Neural progenitor cell (in vitro differentiated cells): ENCODE measurements at regions not wholly inside any gene's neighbourhood (a gene's known extent, or its start where the extent isn't known, plus 50 kb on each side); places are given as distances from the start of the nearest gene placed in this dataset.

Source experiments
- DNase-seq: peaks from one replicate; pipeline ENCODE4 v3.0.0-alpha.2; 2016; ENCODE audit warnings: low spot score
- H2AFZ ChIP-seq: fragments of 200-600 bp; sonication (generic); replicated peaks from 2 replicates; pipeline ENCODE4 v1.6.1; 2016; ENCODE audit warnings: antibody characterized with exemption
- H3F3A ChIP-seq: fragments of 200-600 bp; sonication (generic); 2 replicates; pipeline ENCODE4 v1.6.1; 2016; ENCODE audit warnings: antibody characterized with exemption, low read depth
- H3K27ac ChIP-seq: fragments of 200-600 bp; sonication (generic); 2 replicates; pipeline ENCODE4 v1.5.1; 2016; ENCODE audit warnings: mild to moderate bottlenecking
- H3K27me3 ChIP-seq: fragments of 200-600 bp; sonication (generic); 2 replicates; pipeline ENCODE4 v1.6.1; 2016; ENCODE audit warnings: mild to moderate bottlenecking, moderate library complexity
- H3K36me3 ChIP-seq: fragments of 200-600 bp; sonication (generic); 2 replicates; pipeline ENCODE4 v1.5.1; 2016
- H3K4me1 ChIP-seq: fragments of 200-600 bp; sonication (generic); 2 replicates; pipeline ENCODE4 v1.6.1; 2016; ENCODE audit warnings: mixed run types
- H3K4me2 ChIP-seq: fragments of 200-600 bp; sonication (generic); 2 replicates; pipeline ENCODE4 v1.6.1; 2016
- H3K4me3 ChIP-seq: fragments of 200-600 bp; sonication (generic); 2 replicates; pipeline ENCODE4 v1.5.1; 2016
- H3K79me2 ChIP-seq: fragments of 200-600 bp; sonication (generic); 2 replicates; pipeline ENCODE4 v1.6.1; 2016; ENCODE audit warnings: low read depth
- H3K9ac ChIP-seq: fragments of 200-600 bp; sonication (generic); 2 replicates; pipeline ENCODE4 v1.6.1; 2016
- H3K9me3 ChIP-seq: fragments of 200-600 bp; sonication (generic); 2 replicates; pipeline ENCODE4 v1.5.1; 2016; ENCODE audit warnings: low read depth
- H4K20me1 ChIP-seq: fragments of 200-600 bp; sonication (generic); 2 replicates; pipeline ENCODE4 v1.6.1; 2016; ENCODE audit warnings: low read depth
- H3K27ac Mint-ChIP-seq: 3 replicates; pipeline ENCODE4 v1.8.0; 2021; ENCODE audit warnings: mixed read lengths
- H3K27me3 Mint-ChIP-seq: 2 replicates; pipeline ENCODE4 v1.8.0; 2022; ENCODE audit warnings: low read depth, mild to moderate bottlenecking, inconsistent platforms, moderate library complexity, mixed read lengths; ENCODE audit not compliant: insufficient read depth
- H3K36me3 Mint-ChIP-seq: 3 replicates; pipeline ENCODE4 v1.8.0; 2021; ENCODE audit warnings: mixed read lengths
- H3K4me1 Mint-ChIP-seq: 3 replicates; pipeline ENCODE4 v1.8.0; 2021; ENCODE audit warnings: mixed read lengths
- H3K4me3 Mint-ChIP-seq: 3 replicates; pipeline ENCODE4 v1.8.0; 2021; ENCODE audit warnings: mild to moderate bottlenecking, moderate library complexity, mixed read lengths
- H3K9me3 Mint-ChIP-seq: 3 replicates; pipeline ENCODE4 v1.8.0; 2020; ENCODE audit warnings: mixed read lengths
- CTCF ChIP-seq: fragments of 200-600 bp; sonication (generic); IDR thresholded peaks from 2 replicates; pipeline ENCODE4 v1.5.1; 2017; ENCODE audit warnings: antibody characterized with exemption, mild to moderate bottlenecking
- EZH2 ChIP-seq: fragments of 200-600 bp; sonication (generic); IDR thresholded peaks from 2 replicates; pipeline ENCODE4 v1.6.1; 2017; ENCODE audit warnings: antibody characterized with exemption, mild to moderate bottlenecking, moderate library complexity
- EZH2phosphoT487 ChIP-seq: fragments of 200-600 bp; sonication (generic); IDR thresholded peaks from 2 replicates; pipeline ENCODE4 v1.6.1; 2017; ENCODE audit warnings: antibody characterized with exemption

GRCh38 chr1:233496993-233497392 is 116.9 kb upstream of the KCNK1 start:
- no peaks in the 10 kb centered on the region for H3K36me3 ChIP-seq
- peaks cover 3% of the 10 kb centered on the region for H3K27me3 Mint-ChIP-seq
- no peak overlapping the region for H3K4me2 ChIP-seq
- H3K9me3 ChIP-seq: no peaks in the 10 kb centered on the region
- H3K27ac Mint-ChIP-seq: no peak overlapping the region
- H3K27me3 ChIP-seq: no peaks in the 10 kb centered on the region
- no peak overlapping the region for H3K27ac ChIP-seq
- H4K20me1 ChIP-seq: no peaks in the 10 kb centered on the region
- no peak overlapping the region for H3K4me3 Mint-ChIP-seq
- no peak overlapping the region for H2AFZ ChIP-seq
- H3K9me3 Mint-ChIP-seq: no peaks in the 10 kb centered on the region
- no peaks in the 10 kb centered on the region for H3K36me3 Mint-ChIP-seq
- H3F3A ChIP-seq: no peaks in the 10 kb centered on the region
- TF ChIP-seq CTCF (no peak), EZH2phosphoT487 (no peak), EZH2 (no peak)
- no peak overlapping the region for H3K9ac ChIP-seq
- H3K4me3 ChIP-seq: no peak overlapping the region
- no peak for DNase-seq
- peaks cover 5% of the 10 kb centered on the region for H3K4me1 Mint-ChIP-seq
- H3K4me1 ChIP-seq: peaks cover 3% of the 10 kb centered on the region
- H3K79me2 ChIP-seq: no peaks in the 10 kb centered on the region

DNA sequence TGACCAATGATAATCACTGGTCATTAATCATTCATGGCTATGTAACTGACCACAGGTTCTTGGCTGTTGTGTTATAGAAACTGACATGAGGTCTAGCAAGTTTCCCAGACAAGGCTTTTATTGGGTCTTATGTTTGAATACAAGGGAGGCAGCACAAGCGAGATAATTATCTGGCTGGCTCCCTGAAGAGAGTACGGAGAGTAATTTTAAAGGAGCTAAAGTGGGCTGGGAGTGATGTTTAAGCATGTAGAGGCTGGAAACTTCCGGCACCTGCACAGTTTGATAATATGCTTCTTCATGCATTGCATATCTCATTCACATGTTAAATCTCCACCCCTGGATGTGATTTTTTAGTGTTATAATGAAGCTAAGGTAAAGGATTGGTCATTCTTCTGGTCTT is 116.2 kb upstream of the KCNK1 start:
- Histone ChIP-seq H3K4me3 (no peak overlapping the region), H4K20me1 (no peaks in the 10 kb centered on the region), H3K4me2 (no peak overlapping the region), H3K27me3 (no peaks in the 10 kb centered on the region), H3K9me3 (no peaks in the 10 kb centered on the region), H2AFZ (no peak overlapping the region), H3F3A (no peaks in the 10 kb centered on the region), H3K27ac (no peak overlapping the region), H3K9ac (no peak overlapping the region), H3K4me1 (peaks cover 3% of the 10 kb centered on the region), H3K79me2 (no peaks in the 10 kb centered on the region), H3K36me3 (no peaks in the 10 kb centered on the region)
- peaks cover 5% of the 10 kb centered on the region for H3K4me1 Mint-ChIP-seq
- H3K27ac Mint-ChIP-seq: no peak overlapping the region
- peaks cover 3% of the 10 kb centered on the region for H3K27me3 Mint-ChIP-seq
- no peaks in the 10 kb centered on the region for H3K36me3 Mint-ChIP-seq
- TF ChIP-seq CTCF (no peak), EZH2phosphoT487 (no peak), EZH2 (no peak)
- no peaks in the 10 kb centered on the region for H3K9me3 Mint-ChIP-seq
- DNase-seq: no peak
- H3K4me3 Mint-ChIP-seq: no peak overlapping the region

DNA sequence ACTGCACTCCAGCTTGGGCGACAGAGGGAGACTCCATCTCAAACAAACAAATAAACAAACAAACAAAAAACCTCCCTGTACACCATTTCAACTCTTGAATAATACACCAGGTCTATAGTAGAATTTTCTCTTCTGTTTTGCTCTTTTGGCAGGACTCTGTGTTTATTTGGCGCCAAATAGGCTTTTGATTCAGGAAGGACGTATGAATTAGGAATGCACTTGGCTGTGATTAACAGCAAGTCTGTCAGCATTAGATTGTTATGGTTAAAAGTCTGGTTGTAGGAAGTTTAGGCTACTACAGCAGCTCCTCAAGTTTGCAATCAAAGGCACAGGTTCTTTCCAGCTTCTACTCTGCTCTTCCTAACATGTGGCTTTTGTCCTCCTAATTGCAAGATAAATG is 113.8 kb upstream of the KCNK1 start:
- Histone ChIP-seq H3K4me2 (no peak overlapping the region), H4K20me1 (no peaks in the 10 kb centered on the region), H3K4me1 (peaks cover 3% of the 10 kb centered on the region), H3K4me3 (no peak overlapping the region), H3K9ac (no peak overlapping the region), H3K27me3 (no peaks in the 10 kb centered on the region), H3F3A (no peaks in the 10 kb centered on the region), H3K27ac (no peak overlapping the region), H3K36me3 (no peaks in the 10 kb centered on the region), H3K79me2 (no peaks in the 10 kb centered on the region), H2AFZ (no peak overlapping the region), H3K9me3 (no peaks in the 10 kb centered on the region)
- H3K9me3 Mint-ChIP-seq: no peaks in the 10 kb centered on the region
- TF ChIP-seq EZH2phosphoT487 (no peak), EZH2 (no peak), CTCF (no peak)
- peaks cover 3% of the 10 kb centered on the region for H3K27me3 Mint-ChIP-seq
- no peaks in the 10 kb centered on the region for H3K36me3 Mint-ChIP-seq
- H3K4me3 Mint-ChIP-seq: no peak overlapping the region
- H3K27ac Mint-ChIP-seq: no peak overlapping the region
- H3K4me1 Mint-ChIP-seq: peaks cover 5% of the 10 kb centered on the region
- DNase-seq: no peak
